Common myeloid progenitor, CD34-positive (primary cell): ENCODE measurements at regions not wholly inside any gene's neighbourhood (a gene's known extent, or its start where the extent isn't known, plus 50 kb on each side); places are given as distances from the start of the nearest gene placed in this dataset.

Source experiments
- CTCF ChIA-PET: fragments of 350-600 bp; sonication (Branson Sonifier 250); formaldehyde crosslinking; loops from one replicate; lab custom pipeline; 2021; ENCODE audit warnings: antibody characterized with exemption; lab: Charles Lee
- POLR2A ChIA-PET: fragments of 350-600 bp; sonication (Branson Sonifier 250); formaldehyde crosslinking; loops from one replicate; lab custom pipeline; 2021; ENCODE audit warnings: antibody characterized with exemption; lab: Charles Lee
- DNase-seq, 3 donors: peaks; one replicate each; pipeline versions ENCODE4 v3.0.0 to v3.0.0-alpha.2; 2013
- H3K27ac ChIP-seq, 2 experiments: 1 replicate in 1 of 2; 2 replicates in 1 of 2; pipeline ENCODE4 v1.7.0; 2013; ENCODE audit warnings: inconsistent platforms in 2 of 2, low read length in 2 of 2, mild to moderate bottlenecking in 2 of 2, low read depth in 1 of 2, moderate library complexity in 1 of 2; ENCODE audit not compliant: severe bottlenecking in 2 of 2, insufficient read depth in 1 of 2, poor library complexity in 1 of 2
- H3K27me3 ChIP-seq, 5 experiments: replicated peaks in 2 of 5; 1 replicate in 3 of 5; 2 replicates in 2 of 5; pipeline versions ENCODE4 v1.6.1 to v1.7.0; 2013; ENCODE audit warnings: low read length in 4 of 5, mild to moderate bottlenecking in 2 of 5, moderate library complexity in 2 of 5, inconsistent platforms in 1 of 5; ENCODE audit not compliant: insufficient read depth in 5 of 5, control insufficient read depth in 4 of 5
- H3K36me3 ChIP-seq, 4 experiments: 1 replicate in 2 of 4; 2 replicates in 2 of 4; pipeline versions ENCODE4 v1.6.1 to v1.7.0; 2013; ENCODE audit warnings: low read length in 3 of 4, control low read depth in 1 of 4, mild to moderate bottlenecking in 1 of 4; ENCODE audit not compliant: control insufficient read depth in 4 of 4, insufficient read depth in 4 of 4
- H3K4me1 ChIP-seq, 4 experiments: 1 replicate in 3 of 4; 2 replicates in 1 of 4; pipeline versions ENCODE4 v1.6.1 to v1.7.1; 2013; ENCODE audit warnings: low read length in 3 of 4, mild to moderate bottlenecking in 3 of 4, control low read depth in 1 of 4, inconsistent platforms in 1 of 4, moderate library complexity in 1 of 4; ENCODE audit not compliant: control insufficient read depth in 4 of 4, insufficient read depth in 4 of 4; ENCODE audit errors: control extremely low read depth in 1 of 4
- H3K4me3 ChIP-seq, 7 experiments: 1 replicate in 4 of 7; 2 replicates in 3 of 7; pipeline versions ENCODE4 v1.5.1 to v1.7.0; 2013; ENCODE audit warnings: mild to moderate bottlenecking in 7 of 7, low read length in 6 of 7, moderate library complexity in 6 of 7, inconsistent platforms in 2 of 7, low read depth in 2 of 7, control low read depth in 1 of 7; ENCODE audit not compliant: insufficient read depth in 4 of 7, control insufficient read depth in 1 of 7; ENCODE audit errors: extremely low read depth in 1 of 7
- H3K9me3 ChIP-seq, 5 experiments: 1 replicate in 4 of 5; 2 replicates in 1 of 5; pipeline versions ENCODE4 v1.6.1 to v1.7.1; 2013; ENCODE audit warnings: low read length in 4 of 5, mild to moderate bottlenecking in 2 of 5, inconsistent platforms in 1 of 5, low read depth in 1 of 5, moderate library complexity in 1 of 5; ENCODE audit not compliant: control insufficient read depth in 4 of 5, insufficient read depth in 2 of 5; ENCODE audit errors: control extremely low read depth in 1 of 5
- WGBS: methylation state at CpG from one replicate; pipeline ENCODE4 v1.1.5; 2013; ENCODE audit not compliant: insufficient coverage; 5-methylcytosine and 5-hydroxymethylcytosine counted together

- no peak for DNase-seq
- Histone ChIP-seq H3K4me3 (no peak overlapping the region), H3K4me1 (no peaks in the 10 kb centered on the region), H3K9me3 (no peaks in the 10 kb centered on the region), H3K36me3 (no peaks in the 10 kb centered on the region), H3K27me3 (no peaks in the 10 kb centered on the region), H3K27ac (no peak overlapping the region)
- 43% methylated on average over 1 of the region's 1 CpG for WGBS
- ChIA-PET CTCF (no interaction called here), POLR2A (no interaction called here)
These were observed 311.0 kb downstream of the ADAM29 start for GRCh38 chr4:175229154-175229553.

- no peaks in the 10 kb centered on the region for H3K36me3 ChIP-seq
- no peak overlapping the region for H3K4me3 ChIP-seq
- whole genome bisulfite sequencing = no CpG with 5 or more reads among the region's 2 CpGs
- no peak for DNase-seq
- no peaks in the 10 kb centered on the region for H3K4me1 ChIP-seq
- no peaks in the 10 kb centered on the region for H3K27me3 ChIP-seq
- POLR2A ChIA-PET = no interaction called here
- CTCF ChIA-PET = no interaction called here
- no peak overlapping the region for H3K27ac ChIP-seq
- peaks cover 0 to 2% (median 0%) of the 10 kb centered on the region in 5 experiments for H3K9me3 ChIP-seq
These were observed 316.0 kb downstream of the ADAM29 start for GRCh38 chr4:175234162-175234561.

- H3K27me3 ChIP-seq = no peaks in the 10 kb centered on the region
- CTCF ChIA-PET = no interaction called here
- peaks cover 0 to 2% (median 0%) of the 10 kb centered on the region in 5 experiments for H3K9me3 ChIP-seq
- H3K27ac ChIP-seq = no peak overlapping the region
- H3K4me3 ChIP-seq = no peak overlapping the region
- H3K4me1 ChIP-seq = no peaks in the 10 kb centered on the region
- no peak for DNase-seq
- POLR2A ChIA-PET = no interaction called here
- no CpG with 5 or more reads among the region's 2 CpGs for WGBS
- no peaks in the 10 kb centered on the region for H3K36me3 ChIP-seq
These were observed 320.8 kb downstream of the ADAM29 start for GRCh38 chr4:175238827-175239517.

GRCh38 chr4:175246941-175247340, 328.8 kb downstream of the ADAM29 start:
- Histone ChIP-seq H3K4me1 (no peaks in the 10 kb centered on the region), H3K4me3 (no peak overlapping the region), H3K9me3 (no peaks in the 10 kb centered on the region), H3K27me3 (no peaks in the 10 kb centered on the region), H3K36me3 (no peaks in the 10 kb centered on the region), H3K27ac (no peak overlapping the region)
- POLR2A ChIA-PET = no interaction called here
- 100% methylated on average over 1 of the region's 3 CpGs for WGBS
- CTCF ChIA-PET = no interaction called here
- no peak for DNase-seq

GRCh38 chr4:175252642-175253041, 334.5 kb downstream of the ADAM29 start:
- no peaks in the 10 kb centered on the region for H3K4me1 ChIP-seq
- no peaks in the 10 kb centered on the region for H3K36me3 ChIP-seq
- WGBS = 96% methylated on average over 4 of the region's 5 CpGs
- H3K27me3 ChIP-seq = no peaks in the 10 kb centered on the region
- H3K9me3 ChIP-seq = no peaks in the 10 kb centered on the region
- H3K27ac ChIP-seq = no peak overlapping the region
- POLR2A ChIA-PET = no interaction called here
- H3K4me3 ChIP-seq = no peak overlapping the region
- CTCF ChIA-PET = no interaction called here
- DNase-seq = no peak

GRCh38 chr4:175253184-175253902, 335.2 kb downstream of the ADAM29 start:
- CTCF ChIA-PET = no interaction called here
- DNase-seq = no peak
- POLR2A ChIA-PET = no interaction called here
- no peaks in the 10 kb centered on the region for H3K27me3 ChIP-seq
- no peaks in the 10 kb centered on the region for H3K9me3 ChIP-seq
- WGBS = 96% methylated on average over 7 of the region's 8 CpGs
- no peaks in the 10 kb centered on the region for H3K4me1 ChIP-seq
- H3K27ac ChIP-seq = no peak overlapping the region
- H3K4me3 ChIP-seq = no peak overlapping the region
- no peaks in the 10 kb centered on the region for H3K36me3 ChIP-seq

- no peaks in the 10 kb centered on the region for H3K4me1 ChIP-seq
- ChIA-PET CTCF (no interaction called here), POLR2A (no interaction called here)
- H3K36me3 ChIP-seq = no peaks in the 10 kb centered on the region
- no peaks in the 10 kb centered on the region for H3K9me3 ChIP-seq
- no peak for DNase-seq
- no peak overlapping the region for H3K27ac ChIP-seq
- H3K4me3 ChIP-seq = no peak overlapping the region
- WGBS = no CpG with 5 or more reads among the region's 1 CpG
- H3K27me3 ChIP-seq = no peaks in the 10 kb centered on the region
These were observed 345.4 kb downstream of the ADAM29 start for GRCh38 chr4:175263537-175263936.
